GM18520 (cell line): ENCODE measurements at regions not wholly inside any gene's neighbourhood (a gene's known extent, or its start where the extent isn't known, plus 50 kb on each side); places are given as distances from the start of the nearest gene placed in this dataset.
"Not testable (repeated sequence)": the region's sequence is repeated elsewhere in the genome, so short reads cannot be mapped to it uniquely, and the experiment has no call there.

Experiments used
- ATAC-seq: cut with Tn5 transposase; IDR thresholded peaks from one replicate; pipeline ENCODE4 v1.9.1; 2021; ENCODE audit not compliant: unreplicated experiment

- no peak for ATAC-seq
Observed at GRCh38 chr3:18988614-18989229, 159.6 kb upstream of the KCNH8 start.

DNA sequence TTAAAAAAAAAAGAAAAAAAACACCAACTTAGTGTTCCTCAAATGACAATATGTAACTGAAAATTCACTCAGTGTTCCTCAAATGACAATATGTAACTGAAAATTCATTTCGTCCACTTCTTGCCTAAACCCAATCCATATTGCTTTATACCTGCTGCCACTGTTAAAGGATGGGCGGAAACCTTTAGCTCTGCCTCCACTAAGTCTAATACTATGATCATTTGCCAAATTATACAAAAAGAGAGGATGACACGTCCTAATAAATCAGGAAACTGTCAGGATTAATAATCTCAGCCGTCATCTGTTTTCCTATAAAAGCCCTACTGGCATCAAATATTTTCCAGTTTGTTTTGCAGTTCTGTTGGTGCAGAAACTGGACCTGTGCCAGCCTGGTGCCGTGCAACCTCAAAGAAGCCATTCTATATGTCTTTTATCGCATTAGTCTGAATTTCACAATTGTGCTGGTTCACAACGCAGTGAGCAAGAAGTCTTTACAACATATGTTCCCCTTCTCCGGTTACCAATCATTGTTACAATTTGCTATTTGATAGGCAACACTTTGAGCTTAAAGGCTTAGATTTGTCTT lies 160.4 kb upstream of the KCNH8 start:
- ATAC-seq, result no peak

DNA sequence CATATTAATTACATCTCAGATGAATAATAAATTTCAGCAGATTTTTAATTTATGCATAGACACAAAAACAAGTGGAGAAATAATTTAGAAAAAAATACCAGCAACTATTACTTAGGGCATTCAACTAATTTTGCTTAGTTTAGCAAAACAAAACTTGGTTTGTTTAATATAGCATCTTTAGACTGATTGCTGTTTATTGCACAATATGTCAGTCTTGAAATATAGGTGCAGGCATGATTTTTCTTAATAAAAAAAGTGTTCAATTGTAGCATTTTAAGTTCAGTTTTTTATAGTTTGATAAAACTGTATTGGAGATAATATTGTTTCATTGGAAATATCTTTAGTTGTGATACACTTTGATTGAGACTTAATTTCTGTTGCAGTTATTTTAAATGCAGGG lies 161.2 kb upstream of the KCNH8 start:
- no peak for ATAC-seq

DNA sequence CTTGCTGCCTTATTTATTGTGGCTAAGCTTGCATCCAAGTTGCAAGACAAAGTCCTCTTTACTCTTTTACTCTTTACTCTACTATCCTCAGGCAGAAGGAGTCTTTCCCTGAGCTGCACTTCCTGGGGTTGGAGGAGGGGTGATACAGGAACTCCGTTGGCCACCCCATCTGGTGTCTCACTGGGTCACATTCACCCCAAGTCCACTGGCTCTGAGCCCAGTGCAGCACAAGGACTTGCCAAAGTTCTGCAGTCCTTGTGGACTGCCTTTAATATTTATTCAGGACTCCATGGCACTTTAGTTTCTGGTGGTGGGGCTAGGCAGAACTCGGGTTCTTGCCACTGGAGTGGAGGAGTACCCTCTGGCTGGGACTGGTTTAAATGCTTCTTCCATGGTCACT lies 165.4 kb upstream of the KCNH8 start:
- no peak for ATAC-seq

- not testable (repeated sequence) for ATAC-seq
Observed at GRCh38 chr3:18976102-18976501, 172.2 kb upstream of the KCNH8 start.

DNA sequence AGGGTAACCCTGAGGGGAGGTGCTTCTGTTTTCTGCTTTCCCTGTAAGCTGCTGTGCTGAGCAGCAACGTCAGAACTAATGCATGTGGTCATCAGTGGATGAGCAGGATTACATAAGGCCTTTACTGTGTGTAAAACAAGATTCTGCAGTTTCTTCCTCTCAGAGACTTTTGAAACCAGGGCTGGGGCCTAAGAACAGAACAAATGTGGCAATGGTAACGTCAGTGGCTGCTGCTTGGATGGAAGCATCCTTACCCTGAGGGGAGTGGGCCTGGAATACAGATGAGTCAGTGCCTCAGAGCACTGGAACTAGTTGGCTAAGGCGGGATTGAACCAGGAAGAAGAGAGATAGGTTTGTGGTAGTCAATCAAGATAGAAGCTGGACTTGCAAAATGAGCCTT lies 180.2 kb upstream of the KCNH8 start:
- no peak for ATAC-seq

GRCh38 chr3:18965781-18966180 lies 182.5 kb upstream of the KCNH8 start:
- no peak for ATAC-seq

DNA sequence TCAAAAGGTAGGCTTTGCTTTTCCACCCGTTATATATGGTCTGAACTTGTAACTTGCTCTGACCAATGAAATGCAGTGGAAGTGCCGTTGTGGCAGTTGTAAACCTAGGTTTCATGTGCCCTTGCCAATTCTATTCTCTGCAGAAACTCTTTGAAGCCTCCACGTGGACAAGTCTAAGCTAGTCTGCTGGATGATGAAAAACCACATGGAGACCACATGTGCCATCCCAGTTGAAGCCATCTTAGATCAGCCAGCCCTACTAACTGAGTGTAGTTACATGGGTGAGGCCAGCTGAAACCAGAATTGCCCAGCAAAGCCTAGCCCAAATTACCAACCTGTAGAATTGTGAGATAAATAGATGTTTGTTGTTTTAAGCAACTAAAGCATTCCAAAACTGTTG lies 183.7 kb upstream of the KCNH8 start:
- no peak for ATAC-seq

DNA sequence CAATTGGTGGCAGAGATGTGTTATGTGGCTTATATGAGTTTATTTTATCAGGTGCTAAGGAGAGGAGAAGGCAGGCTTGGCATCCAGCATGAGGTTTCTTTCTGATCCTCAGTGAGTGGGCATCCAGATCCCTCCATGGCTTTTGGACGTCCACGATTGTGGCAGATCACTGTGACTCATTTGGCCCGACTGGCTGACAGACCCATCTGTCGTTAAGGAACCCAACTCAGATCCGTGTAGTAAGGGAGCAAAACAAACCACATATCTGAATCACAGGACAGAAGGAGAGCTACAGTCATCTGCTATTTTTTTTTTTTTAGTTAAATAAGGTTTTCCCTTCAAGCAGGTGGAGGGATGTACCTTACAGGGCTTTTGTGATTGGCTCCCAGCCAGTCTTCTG lies 197.0 kb upstream of the KCNH8 start:
- no peak for ATAC-seq

DNA sequence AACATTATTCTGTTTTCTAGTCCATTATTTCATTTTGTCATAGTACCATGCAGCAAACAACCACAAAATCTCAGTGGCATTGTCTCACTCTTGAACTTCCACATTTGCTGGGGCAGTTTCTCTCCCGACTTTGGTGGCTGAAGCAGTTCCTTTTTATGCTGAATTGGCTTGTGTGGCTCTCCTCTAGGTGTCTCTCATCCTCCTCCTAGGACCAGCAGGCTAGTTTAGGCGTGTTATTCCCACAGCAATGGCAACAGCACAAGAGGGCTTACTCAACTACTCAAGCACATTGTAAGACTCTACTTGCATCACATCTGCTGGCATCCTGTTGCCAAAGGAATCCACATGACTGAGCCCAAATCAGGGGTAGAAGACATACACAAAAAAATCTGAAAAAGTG lies 201.8 kb upstream of the KCNH8 start:
- no peak for ATAC-seq

GRCh38 chr3:18937574-18937973 lies 210.7 kb upstream of the KCNH8 start:
- no peak for ATAC-seq

GRCh38 chr3:18919158-18919557 lies 229.2 kb upstream of the KCNH8 start:
- ATAC-seq, result no peak

GRCh38 chr3:18917923-18918322 lies 230.4 kb upstream of the KCNH8 start:
- ATAC-seq, result no peak

- ATAC-seq, result no peak
Observed at GRCh38 chr3:18902081-18902793, 246.1 kb upstream of the KCNH8 start.

- ATAC-seq, result no peak
Observed at GRCh38 chr3:18901571-18901970, 246.7 kb upstream of the KCNH8 start.

DNA sequence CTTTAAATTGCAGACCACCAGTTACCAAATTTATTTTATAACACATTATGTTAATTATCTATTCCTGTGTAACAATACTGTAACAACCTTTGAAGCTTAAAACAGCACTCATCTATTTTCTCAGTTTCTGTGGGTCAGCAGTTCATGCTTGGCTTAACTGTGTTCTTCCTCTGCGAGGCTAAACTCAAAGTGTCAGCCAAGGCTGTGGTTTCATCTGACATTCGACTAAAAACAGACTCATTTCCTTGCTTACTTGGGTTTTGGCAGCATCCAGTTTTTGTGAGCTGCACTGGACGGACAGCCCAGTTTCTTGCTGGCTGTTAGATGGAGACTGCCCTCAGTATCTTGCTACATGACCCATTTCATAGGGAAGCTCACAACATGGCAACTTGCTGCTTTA lies 247.3 kb upstream of the KCNH8 start:
- ATAC-seq, result peak; percentile 74

GRCh38 chr3:18898911-18899310 lies 249.4 kb upstream of the KCNH8 start:
- no peak for ATAC-seq

- no peak for ATAC-seq
Observed at GRCh38 chr3:18892756-18893155, 255.6 kb upstream of the KCNH8 start.

DNA sequence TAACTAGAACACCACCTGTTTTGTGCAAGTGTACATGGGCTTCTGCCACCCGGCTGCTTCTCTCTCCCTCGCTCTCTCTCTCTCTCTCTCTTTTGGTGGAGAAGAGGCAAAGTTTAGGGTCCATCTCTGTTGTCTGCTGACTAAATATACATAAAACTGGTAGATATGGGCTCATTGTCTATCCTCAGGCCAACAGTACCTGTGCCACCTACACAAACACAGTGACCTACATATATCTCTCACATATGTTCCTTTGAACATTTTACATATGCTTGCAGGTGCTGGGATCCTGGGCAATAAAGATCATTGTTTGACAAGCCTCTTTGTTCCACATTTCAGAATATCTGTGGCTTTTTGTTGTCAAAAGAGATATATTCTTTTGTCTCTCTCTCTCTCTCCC lies 256.3 kb upstream of the KCNH8 start:
- ATAC-seq, result no peak

GRCh38 chr3:18891641-18892040 lies 256.7 kb upstream of the KCNH8 start:
- no peak for ATAC-seq

- no peak for ATAC-seq
Observed at GRCh38 chr3:18890449-18890848, 257.9 kb upstream of the KCNH8 start.

DNA sequence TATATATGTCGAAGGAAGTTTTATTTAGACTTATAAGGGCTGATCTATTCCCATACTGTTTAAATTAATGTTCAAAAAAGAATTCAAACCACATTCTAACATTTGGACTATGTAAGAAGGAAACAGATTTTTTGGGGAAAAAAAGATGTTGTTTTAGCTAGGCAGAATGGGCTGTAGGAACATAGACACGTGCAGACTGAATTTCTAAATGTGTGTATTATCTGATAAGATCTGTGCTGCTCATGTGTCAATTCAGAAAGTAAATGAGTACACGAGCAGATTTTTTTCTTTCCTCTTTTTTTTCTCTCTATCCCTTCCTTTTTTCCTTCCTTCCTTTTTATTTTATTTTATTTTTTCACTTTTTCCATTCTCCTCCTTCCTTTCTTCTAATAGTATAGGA lies 259.5 kb upstream of the KCNH8 start:
- no peak for ATAC-seq

- ATAC-seq, result no peak
Observed at GRCh38 chr3:18888370-18888769, 259.9 kb upstream of the KCNH8 start.
